ENCODE measurements at regions not wholly inside any gene's neighbourhood (a gene's known extent, or its start where the extent isn't known, plus 50 kb on each side); places are given as distances from the start of the nearest gene placed in this dataset.

GRCh38 chr1:209445576-209445975 is 137.9 kb upstream of the CAMK1G start:
- Histone ChIP-seq H3K27ac (ENCODE audit: low read depth in 1 of 2, low read length in 2 of 2) (no peak overlapping the region), H3K9me3 (replicated peaks in 1 of 2; ENCODE audit: control insufficient read depth in 1 of 2, insufficient read depth in 1 of 2, low read length in 2 of 2) (no peaks in the 10 kb centered on the region), H3K9ac (ENCODE audit: insufficient read depth, low read length, poor library complexity, severe bottlenecking) (no peak overlapping the region), H3K4me1 (ENCODE audit: control insufficient read depth in 1 of 2, insufficient read depth in 2 of 2, low read length in 2 of 2) (no peaks in the 10 kb centered on the region), H2AFZ (ENCODE audit: insufficient read depth, low read depth, low read length, poor library complexity, severe bottlenecking) (no peak overlapping the region), H4K20me1 (ENCODE audit: insufficient read depth, low read length) (no peaks in the 10 kb centered on the region), H3K4me3 (replicated peaks in 1 of 3; ENCODE audit: low read depth in 2 of 3, low read length in 3 of 3) (no peak overlapping the region), H3K36me3 (replicated peaks in 1 of 2; ENCODE audit: control insufficient read depth in 1 of 2, insufficient read depth in 2 of 2, low read length in 2 of 2) (no peaks in the 10 kb centered on the region), H3K27me3 (ENCODE audit: control insufficient read depth in 2 of 2, insufficient read depth in 2 of 2, low read length in 2 of 2) (no peaks in the 10 kb centered on the region), H3K4me2 (replicated peaks; ENCODE audit: extremely low read depth, low read length, poor library complexity, severe bottlenecking) (no peak overlapping the region), H3K79me2 (ENCODE audit: insufficient read depth, low read length) (no peaks in the 10 kb centered on the region)
- peak overlapping the region in 1 of 2 donors; percentile 20 for H3K4me3 Mint-ChIP-seq
- H3K27me3 Mint-ChIP-seq (ENCODE audit: low read depth in 3 of 3) = peaks cover 0 to 7% (median 4%) of the 10 kb centered on the region in 3 donors
- H3K27ac Mint-ChIP-seq = no peak overlapping the region
- no peaks in the 10 kb centered on the region for H3K4me1 Mint-ChIP-seq
- intact Hi-C loops (cut with micrococcal nuclease) = no loop called here
- no peaks in the 10 kb centered on the region for H3K36me3 Mint-ChIP-seq
- 90% methylated on average over 1 of the region's 5 CpGs for WGBS (ENCODE audit: insufficient coverage)
- TF ChIP-seq CTCF (IDR thresholded peaks at IDR 0.05) = no peak
- H3K9me3 Mint-ChIP-seq = peaks cover 0 to 4% (median 0%) of the 10 kb centered on the region in 7 donors
- no peak for DNase-seq

- no peak overlapping the region for H3K4me3 Mint-ChIP-seq
- H3K27me3 Mint-ChIP-seq (ENCODE audit: low read depth in 3 of 3) = peaks cover 0 to 10% (median 4%) of the 10 kb centered on the region in 3 donors
- TF ChIP-seq CTCF (IDR thresholded peaks at IDR 0.05) = no peak
- Histone ChIP-seq H4K20me1 (ENCODE audit: insufficient read depth, low read length) (no peaks in the 10 kb centered on the region), H3K9me3 (replicated peaks in 1 of 2; ENCODE audit: control insufficient read depth in 1 of 2, insufficient read depth in 1 of 2, low read length in 2 of 2) (no peaks in the 10 kb centered on the region), H2AFZ (ENCODE audit: insufficient read depth, low read depth, low read length, poor library complexity, severe bottlenecking) (no peak overlapping the region), H3K79me2 (ENCODE audit: insufficient read depth, low read length) (no peaks in the 10 kb centered on the region), H3K4me2 (replicated peaks; ENCODE audit: extremely low read depth, low read length, poor library complexity, severe bottlenecking) (no peak overlapping the region), H3K36me3 (replicated peaks in 1 of 2; ENCODE audit: control insufficient read depth in 1 of 2, insufficient read depth in 2 of 2, low read length in 2 of 2) (no peaks in the 10 kb centered on the region), H3K27me3 (ENCODE audit: control insufficient read depth in 2 of 2, insufficient read depth in 2 of 2, low read length in 2 of 2) (no peaks in the 10 kb centered on the region), H3K4me3 (replicated peaks in 1 of 3; ENCODE audit: low read depth in 2 of 3, low read length in 3 of 3) (no peak overlapping the region), H3K4me1 (ENCODE audit: control insufficient read depth in 1 of 2, insufficient read depth in 2 of 2, low read length in 2 of 2) (no peaks in the 10 kb centered on the region), H3K27ac (ENCODE audit: low read depth in 1 of 2, low read length in 2 of 2) (no peak overlapping the region), H3K9ac (ENCODE audit: insufficient read depth, low read length, poor library complexity, severe bottlenecking) (no peak overlapping the region)
- no peak for DNase-seq
- intact Hi-C loops (cut with micrococcal nuclease) = no loop called here
- H3K4me1 Mint-ChIP-seq = no peaks in the 10 kb centered on the region
- WGBS (ENCODE audit: insufficient coverage) = no CpG with 5 or more reads among the region's 1 CpG
- H3K27ac Mint-ChIP-seq = no peak overlapping the region
- no peaks in the 10 kb centered on the region for H3K36me3 Mint-ChIP-seq
- peaks cover 0 to 4% (median 0%) of the 10 kb centered on the region in 7 donors for H3K9me3 Mint-ChIP-seq
Measured at GRCh38 chr1:209446356-209446755, 137.2 kb upstream of the CAMK1G start.
